ENCODE measurements at regions not wholly inside any gene's neighbourhood (a gene's known extent, or its start where the extent isn't known, plus 50 kb on each side); places are given as distances from the start of the nearest gene placed in this dataset.

DNA sequence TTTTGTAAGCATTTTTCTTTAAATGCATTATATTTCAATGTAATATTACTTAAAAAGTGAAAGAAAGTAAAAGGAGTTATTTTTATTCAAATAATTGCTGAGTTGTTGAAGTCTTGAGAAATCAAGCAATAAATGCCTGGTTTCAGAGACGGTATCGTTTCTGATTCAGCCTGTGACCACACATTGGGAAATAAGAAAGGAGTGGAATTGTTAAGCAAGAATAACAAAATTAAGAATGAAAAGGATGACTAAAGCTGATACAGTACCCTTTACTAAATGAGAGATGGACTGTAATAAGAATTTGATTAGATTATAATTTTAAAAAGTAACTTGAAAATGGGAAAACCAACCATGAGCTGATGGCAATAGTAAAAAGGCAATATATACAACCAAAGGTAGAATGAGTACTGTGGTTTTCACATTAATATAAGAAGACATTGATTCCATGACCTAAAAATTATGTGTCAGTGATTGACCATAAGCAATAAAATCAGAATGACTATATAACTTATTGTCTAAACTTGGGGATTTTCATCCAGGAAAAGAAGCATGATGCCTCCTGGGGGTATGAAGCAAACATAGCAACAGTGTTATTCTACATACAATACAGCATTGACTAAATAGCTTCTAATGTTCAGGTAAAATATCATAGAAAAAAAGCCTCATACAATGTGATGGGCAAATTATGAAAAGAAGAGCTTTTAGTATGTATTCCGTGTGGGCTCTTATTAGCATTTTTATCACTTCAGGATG, 101.9 kb upstream of the PRDM9 start:
- H3K36me3 ChIP-seq (ENCODE audit: insufficient read depth, low read length): no peaks in the 10 kb centered on the region
- no peak overlapping the region for H3K27ac ChIP-seq (ENCODE audit: low read depth, low read length, poor library complexity, severe bottlenecking)
- no peaks in the 10 kb centered on the region for H3K27me3 ChIP-seq (ENCODE audit: insufficient read depth, low read length)
- no peak overlapping the region for H3K4me3 ChIP-seq (ENCODE audit: low read depth, low read length, poor library complexity, severe bottlenecking)
- H3K9me2 ChIP-seq (ENCODE audit: low read depth, low read length): no peaks in the 10 kb centered on the region
- H4K20me1 ChIP-seq (ENCODE audit: insufficient read depth, low read length): no peaks in the 10 kb centered on the region
- H3K79me2 ChIP-seq (ENCODE audit: insufficient read depth, low read length): no peaks in the 10 kb centered on the region
- no peak for TF ChIP-seq EZH2 (IDR thresholded peaks at IDR 0.05; ENCODE audit: borderline replicate concordance, low read length)
- TF ChIP-seq, protein P1, sequence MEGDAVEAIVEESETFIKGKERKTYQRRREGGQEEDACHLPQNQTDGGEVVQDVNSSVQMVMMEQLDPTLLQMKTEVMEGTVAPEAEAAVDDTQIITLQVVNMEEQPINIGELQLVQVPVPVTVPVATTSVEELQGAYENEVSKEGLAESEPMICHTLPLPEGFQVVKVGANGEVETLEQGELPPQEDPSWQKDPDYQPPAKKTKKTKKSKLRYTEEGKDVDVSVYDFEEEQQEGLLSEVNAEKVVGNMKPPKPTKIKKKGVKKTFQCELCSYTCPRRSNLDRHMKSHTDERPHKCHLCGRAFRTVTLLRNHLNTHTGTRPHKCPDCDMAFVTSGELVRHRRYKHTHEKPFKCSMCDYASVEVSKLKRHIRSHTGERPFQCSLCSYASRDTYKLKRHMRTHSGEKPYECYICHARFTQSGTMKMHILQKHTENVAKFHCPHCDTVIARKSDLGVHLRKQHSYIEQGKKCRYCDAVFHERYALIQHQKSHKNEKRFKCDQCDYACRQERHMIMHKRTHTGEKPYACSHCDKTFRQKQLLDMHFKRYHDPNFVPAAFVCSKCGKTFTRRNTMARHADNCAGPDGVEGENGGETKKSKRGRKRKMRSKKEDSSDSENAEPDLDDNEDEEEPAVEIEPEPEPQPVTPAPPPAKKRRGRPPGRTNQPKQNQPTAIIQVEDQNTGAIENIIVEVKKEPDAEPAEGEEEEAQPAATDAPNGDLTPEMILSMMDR (IDR thresholded peaks at IDR 0.05; ENCODE audit: low read length): no peak
- no peaks in the 10 kb centered on the region for H3F3A ChIP-seq (ENCODE audit: insufficient read depth, low read length)
- no peaks in the 10 kb centered on the region for H3K9me3 ChIP-seq (ENCODE audit: low read length)
- H3K4me2 ChIP-seq (ENCODE audit: low read length): no peak overlapping the region
- H3K9ac ChIP-seq (ENCODE audit: low read length): no peak overlapping the region
- H2AFZ ChIP-seq (ENCODE audit: low read length): no peak overlapping the region
- no peaks in the 10 kb centered on the region for H3K4me1 ChIP-seq (ENCODE audit: insufficient read depth, low read length, severe bottlenecking)

DNA sequence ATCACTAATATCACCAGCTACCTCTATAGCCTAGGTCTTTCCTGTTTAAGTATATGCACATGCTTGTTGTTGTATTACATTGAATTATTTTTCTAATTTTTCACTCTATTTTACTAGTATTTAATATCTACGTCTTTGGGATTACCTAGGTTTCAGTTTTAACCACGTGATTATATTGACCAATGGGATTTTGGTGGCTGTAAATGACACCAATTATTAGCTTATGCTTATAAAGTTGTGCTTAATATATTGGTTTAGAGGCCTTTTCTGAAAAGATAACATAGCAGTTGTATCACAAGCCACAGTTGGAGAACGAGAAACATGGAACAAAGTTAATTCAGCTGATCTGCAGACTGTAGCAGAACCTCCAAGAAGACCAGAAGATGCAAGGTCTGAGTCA, 104.8 kb upstream of the PRDM9 start:
- no peak overlapping the region for H3K27ac ChIP-seq (ENCODE audit: low read depth, low read length, poor library complexity, severe bottlenecking)
- no peaks in the 10 kb centered on the region for H3K9me2 ChIP-seq (ENCODE audit: low read depth, low read length)
- no peaks in the 10 kb centered on the region for H3K79me2 ChIP-seq (ENCODE audit: insufficient read depth, low read length)
- no peak for TF ChIP-seq EZH2 (IDR thresholded peaks at IDR 0.05; ENCODE audit: borderline replicate concordance, low read length)
- TF ChIP-seq, protein P1 (IDR thresholded peaks at IDR 0.05; ENCODE audit: low read length): no peak
- no peak overlapping the region for H3K4me2 ChIP-seq (ENCODE audit: low read length)
- no peaks in the 10 kb centered on the region for H3F3A ChIP-seq (ENCODE audit: insufficient read depth, low read length)
- no peaks in the 10 kb centered on the region for H3K36me3 ChIP-seq (ENCODE audit: insufficient read depth, low read length)
- H3K4me1 ChIP-seq (ENCODE audit: insufficient read depth, low read length, severe bottlenecking): no peaks in the 10 kb centered on the region
- H3K4me3 ChIP-seq (ENCODE audit: low read depth, low read length, poor library complexity, severe bottlenecking): no peak overlapping the region
- H3K27me3 ChIP-seq (ENCODE audit: insufficient read depth, low read length): no peaks in the 10 kb centered on the region
- no peak overlapping the region for H2AFZ ChIP-seq (ENCODE audit: low read length)
- no peaks in the 10 kb centered on the region for H4K20me1 ChIP-seq (ENCODE audit: insufficient read depth, low read length)
- no peaks in the 10 kb centered on the region for H3K9me3 ChIP-seq (ENCODE audit: low read length)
- H3K9ac ChIP-seq (ENCODE audit: low read length): no peak overlapping the region

DNA sequence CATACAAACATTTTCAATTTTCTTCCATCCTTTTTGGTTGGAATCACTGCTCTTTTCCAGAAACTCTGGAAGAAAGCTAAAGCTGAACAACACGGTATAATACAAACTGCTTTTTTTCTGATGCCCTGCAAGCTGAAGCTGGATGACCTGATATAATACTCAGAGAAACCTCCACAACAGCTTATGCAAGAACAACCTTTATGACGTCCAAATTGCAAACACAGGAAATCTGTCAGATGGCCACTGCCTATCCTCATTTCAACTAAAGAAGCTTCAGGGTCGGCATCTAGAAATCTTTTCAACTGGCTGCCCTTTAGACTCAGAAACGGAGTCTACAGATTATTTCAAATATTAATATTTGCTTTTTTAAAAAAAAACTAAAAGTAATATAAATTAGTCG, 106.5 kb upstream of the PRDM9 start:
- H4K20me1 ChIP-seq (ENCODE audit: insufficient read depth, low read length): no peaks in the 10 kb centered on the region
- H3K27me3 ChIP-seq (ENCODE audit: insufficient read depth, low read length): no peaks in the 10 kb centered on the region
- H3K9ac ChIP-seq (ENCODE audit: low read length): no peak overlapping the region
- H3K9me3 ChIP-seq (ENCODE audit: low read length): no peaks in the 10 kb centered on the region
- H3K4me2 ChIP-seq (ENCODE audit: low read length): no peak overlapping the region
- no peak overlapping the region for H3K4me3 ChIP-seq (ENCODE audit: low read depth, low read length, poor library complexity, severe bottlenecking)
- TF ChIP-seq EZH2 (IDR thresholded peaks at IDR 0.05; ENCODE audit: borderline replicate concordance, low read length): no peak
- TF ChIP-seq, protein P1 (IDR thresholded peaks at IDR 0.05; ENCODE audit: low read length): no peak
- H3K9me2 ChIP-seq (ENCODE audit: low read depth, low read length): no peaks in the 10 kb centered on the region
- no peak overlapping the region for H3K27ac ChIP-seq (ENCODE audit: low read depth, low read length, poor library complexity, severe bottlenecking)
- no peaks in the 10 kb centered on the region for H3F3A ChIP-seq (ENCODE audit: insufficient read depth, low read length)
- H2AFZ ChIP-seq (ENCODE audit: low read length): no peak overlapping the region
- H3K79me2 ChIP-seq (ENCODE audit: insufficient read depth, low read length): no peaks in the 10 kb centered on the region
- no peaks in the 10 kb centered on the region for H3K36me3 ChIP-seq (ENCODE audit: insufficient read depth, low read length)
- no peaks in the 10 kb centered on the region for H3K4me1 ChIP-seq (ENCODE audit: insufficient read depth, low read length, severe bottlenecking)
